ENCODE measurements at regions not wholly inside any gene's neighbourhood (a gene's known extent, or its start where the extent isn't known, plus 50 kb on each side); places are given as distances from the start of the nearest gene placed in this dataset.

GRCh38 chr4:164373021-164373420 lies 380.9 kb upstream of the SMIM31 start:
- no peak for DNase-seq (ENCODE audit: low spot score)
- ATAC-seq: no peak

- DNase-seq (ENCODE audit: low spot score): no peak
- no peak for ATAC-seq
Measured at GRCh38 chr4:164377277-164377676, 376.7 kb upstream of the SMIM31 start.

GRCh38 chr4:164378361-164378760 lies 375.6 kb upstream of the SMIM31 start:
- DNase-seq (ENCODE audit: low spot score) (no peak), ATAC-seq (no peak)

- DNase-seq (ENCODE audit: low spot score): no peak
- ATAC-seq: no peak
Measured at GRCh38 chr4:164379694-164380093, 374.2 kb upstream of the SMIM31 start.

- DNase-seq (ENCODE audit: low spot score): no peak
- ATAC-seq: no peak
Measured at GRCh38 chr4:164381859-164382258, 372.1 kb upstream of the SMIM31 start.

GRCh38 chr4:164383058-164383357 lies 370.9 kb upstream of the SMIM31 start:
- DNase-seq (ENCODE audit: low spot score): no peak
- ATAC-seq: no peak

GRCh38 chr4:164383358-164384220 lies 370.3 kb upstream of the SMIM31 start:
- no peak for ATAC-seq
- no peak for DNase-seq (ENCODE audit: low spot score)

GRCh38 chr4:164384416-164384815 lies 369.5 kb upstream of the SMIM31 start:
- no peak for DNase-seq (ENCODE audit: low spot score)
- no peak for ATAC-seq

GRCh38 chr4:164396439-164396838 lies 357.5 kb upstream of the SMIM31 start:
- no peak for ATAC-seq

GRCh38 chr4:164402554-164402953 lies 351.4 kb upstream of the SMIM31 start:
- ATAC-seq (no peak), DNase-seq (ENCODE audit: low spot score) (no peak)

More at GRCh38 chr4:164396439-164396838, 357.5 kb upstream of the SMIM31 start:
- no peak for DNase-seq (ENCODE audit: low spot score)

GRCh38 chr4:164405774-164406173 lies 348.2 kb upstream of the SMIM31 start:
- ATAC-seq: no peak

GRCh38 chr4:164408831-164409230 lies 345.1 kb upstream of the SMIM31 start:
- DNase-seq (ENCODE audit: low spot score) (no peak), ATAC-seq (no peak)

More at GRCh38 chr4:164405774-164406173, 348.2 kb upstream of the SMIM31 start:
- DNase-seq (ENCODE audit: low spot score): no peak

- DNase-seq (ENCODE audit: low spot score) (no peak), ATAC-seq (no peak)
Measured at GRCh38 chr4:164410401-164410800, 343.5 kb upstream of the SMIM31 start.

- DNase-seq (ENCODE audit: low spot score) (no peak), ATAC-seq (no peak)
Measured at GRCh38 chr4:164412246-164412645, 341.7 kb upstream of the SMIM31 start.

- DNase-seq (ENCODE audit: low spot score) (no peak), ATAC-seq (no peak)
Measured at GRCh38 chr4:164413743-164414142, 340.2 kb upstream of the SMIM31 start.

GRCh38 chr4:164423819-164424218 lies 330.1 kb upstream of the SMIM31 start:
- no peak for ATAC-seq
- DNase-seq (ENCODE audit: low spot score): no peak

- DNase-seq (ENCODE audit: low spot score) (no peak), ATAC-seq (no peak)
Measured at GRCh38 chr4:164424846-164425245, 329.1 kb upstream of the SMIM31 start.

- DNase-seq (ENCODE audit: low spot score) (no peak), ATAC-seq (no peak)
Measured at GRCh38 chr4:164428561-164428960, 325.4 kb upstream of the SMIM31 start.

- DNase-seq (ENCODE audit: low spot score): no peak
- ATAC-seq: no peak
Measured at GRCh38 chr4:164438321-164438720, 315.6 kb upstream of the SMIM31 start.

- DNase-seq (ENCODE audit: low spot score) (no peak), ATAC-seq (no peak)
Measured at GRCh38 chr4:164439037-164439436, 314.9 kb upstream of the SMIM31 start.

- ATAC-seq (no peak), DNase-seq (ENCODE audit: low spot score) (no peak)
Measured at GRCh38 chr4:164440199-164440598, 313.7 kb upstream of the SMIM31 start.

- ATAC-seq (no peak), DNase-seq (ENCODE audit: low spot score) (no peak)
Measured at GRCh38 chr4:164441109-164441508, 312.8 kb upstream of the SMIM31 start.

GRCh38 chr4:164442180-164442579 lies 311.8 kb upstream of the SMIM31 start:
- DNase-seq (ENCODE audit: low spot score) (no peak), ATAC-seq (no peak)

All from left lobe of liver (tissue), 2 donors.